WERI-Rb-1 (cell line): ENCODE measurements at regions not wholly inside any gene's neighbourhood (a gene's known extent, or its start where the extent isn't known, plus 50 kb on each side); places are given as distances from the start of the nearest gene placed in this dataset.

Experiments
- DNase-seq: peaks from one replicate; pipeline ENCODE4 v3.0.0-alpha.2; 2020
- H3K27ac ChIP-seq: fragments of 250-450 bp; sonication (Bioruptor Pico); 2 replicates; pipeline ENCODE4 v1.5.1; 2020; ENCODE audit warnings: mild to moderate bottlenecking, moderate library complexity
- H3K27me3 ChIP-seq: fragments of 250-450 bp; sonication (Bioruptor Pico); 2 replicates; pipeline ENCODE4 v1.5.1; 2021; ENCODE audit warnings: mild to moderate bottlenecking, low read depth, moderate library complexity; ENCODE audit not compliant: insufficient read depth, severe bottlenecking
- H3K36me3 ChIP-seq: fragments of 250-450 bp; sonication (Bioruptor Pico); 2 replicates; pipeline ENCODE4 v1.5.1; 2020; ENCODE audit warnings: mild to moderate bottlenecking, moderate library complexity
- H3K4me3 ChIP-seq: 2 replicates; pipeline ENCODE4 v1.5.1; 2011; ENCODE audit warnings: low read depth, mild to moderate bottlenecking, control low read depth, low read length
- H3K9me3 ChIP-seq: fragments of 250-450 bp; sonication (Bioruptor Pico); 2 replicates; pipeline ENCODE4 v1.5.1; 2021; ENCODE audit warnings: mild to moderate bottlenecking, moderate library complexity; ENCODE audit not compliant: severe bottlenecking
- TF ChIP-seq, protein P1 (sequence below): IDR thresholded peaks from 2 replicates; pipeline ENCODE4 v1.5.1; 2011; ENCODE audit warnings: low read depth, mild to moderate bottlenecking, control low read depth, inconsistent platforms, low read length

DNA sequence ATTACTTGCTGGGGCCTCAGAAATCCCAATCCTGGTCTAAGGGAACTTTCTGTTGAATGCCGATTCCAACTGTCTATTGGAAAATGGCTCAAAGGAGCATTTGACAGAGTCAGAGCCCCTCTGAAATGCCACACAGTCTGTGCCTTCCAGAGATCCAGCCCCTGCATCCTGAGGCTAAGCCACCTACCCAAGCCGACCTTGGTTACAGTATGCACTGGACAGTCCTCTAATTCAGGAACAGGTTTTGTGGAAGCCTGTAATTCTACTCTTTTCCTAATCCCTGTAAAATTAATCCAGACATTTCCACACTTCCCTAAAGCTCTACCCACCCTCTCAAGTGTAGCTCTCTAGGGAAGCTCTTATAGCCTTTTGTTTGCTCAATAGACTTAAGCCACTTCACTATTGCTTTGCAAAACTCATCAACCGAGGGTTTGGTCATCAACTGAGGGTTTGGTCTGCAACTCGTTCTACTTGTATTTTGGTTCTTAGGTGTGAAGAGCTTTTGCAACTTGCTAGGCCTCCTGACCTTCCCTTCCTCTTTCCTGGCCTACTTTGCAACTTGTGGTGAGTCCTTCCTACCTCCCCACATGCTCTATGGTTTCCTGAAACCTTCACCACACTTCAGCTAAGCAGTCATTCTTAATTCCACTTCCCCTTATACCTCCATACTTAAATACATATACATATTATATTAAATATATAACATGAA is 364.8 kb downstream of the SFMBT2 start:
- Histone ChIP-seq H3K27me3 (no peaks in the 10 kb centered on the region), H3K4me3 (no peak overlapping the region), H3K36me3 (no peaks in the 10 kb centered on the region), H3K9me3 (no peaks in the 10 kb centered on the region), H3K27ac (no peak overlapping the region)
- no peak for DNase-seq
- TF ChIP-seq, protein P1, sequence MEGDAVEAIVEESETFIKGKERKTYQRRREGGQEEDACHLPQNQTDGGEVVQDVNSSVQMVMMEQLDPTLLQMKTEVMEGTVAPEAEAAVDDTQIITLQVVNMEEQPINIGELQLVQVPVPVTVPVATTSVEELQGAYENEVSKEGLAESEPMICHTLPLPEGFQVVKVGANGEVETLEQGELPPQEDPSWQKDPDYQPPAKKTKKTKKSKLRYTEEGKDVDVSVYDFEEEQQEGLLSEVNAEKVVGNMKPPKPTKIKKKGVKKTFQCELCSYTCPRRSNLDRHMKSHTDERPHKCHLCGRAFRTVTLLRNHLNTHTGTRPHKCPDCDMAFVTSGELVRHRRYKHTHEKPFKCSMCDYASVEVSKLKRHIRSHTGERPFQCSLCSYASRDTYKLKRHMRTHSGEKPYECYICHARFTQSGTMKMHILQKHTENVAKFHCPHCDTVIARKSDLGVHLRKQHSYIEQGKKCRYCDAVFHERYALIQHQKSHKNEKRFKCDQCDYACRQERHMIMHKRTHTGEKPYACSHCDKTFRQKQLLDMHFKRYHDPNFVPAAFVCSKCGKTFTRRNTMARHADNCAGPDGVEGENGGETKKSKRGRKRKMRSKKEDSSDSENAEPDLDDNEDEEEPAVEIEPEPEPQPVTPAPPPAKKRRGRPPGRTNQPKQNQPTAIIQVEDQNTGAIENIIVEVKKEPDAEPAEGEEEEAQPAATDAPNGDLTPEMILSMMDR = no peak

DNA sequence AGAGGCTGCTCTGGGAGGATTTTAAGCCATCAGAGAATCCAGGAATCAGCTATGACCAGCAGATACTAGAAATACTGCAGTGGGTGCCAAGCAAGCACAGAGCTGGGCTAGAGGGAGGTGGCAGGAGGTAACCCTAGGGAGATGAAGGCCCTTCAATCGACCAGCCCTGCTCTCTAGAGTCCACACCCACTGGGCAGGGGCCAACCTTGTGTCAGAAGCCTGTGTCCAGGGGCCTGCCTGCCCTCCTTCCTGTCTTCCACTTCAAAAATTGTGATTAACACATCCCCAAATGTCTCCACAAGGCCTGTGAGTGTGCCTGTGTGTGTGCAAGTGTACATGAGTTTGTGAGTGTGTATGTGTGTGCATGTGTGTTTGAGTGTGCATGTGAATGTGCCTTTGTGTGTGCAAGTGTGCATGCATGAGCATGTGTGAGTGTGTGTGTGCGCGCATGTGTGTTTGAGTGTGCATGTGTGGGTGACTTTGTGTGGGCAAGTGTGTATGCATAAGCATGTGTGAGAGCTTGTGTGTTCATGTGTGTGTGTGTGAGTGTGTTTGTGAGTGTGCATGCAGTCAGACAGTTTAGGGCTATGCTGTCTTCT is 367.7 kb downstream of the SFMBT2 start:
- no peak for DNase-seq
- Histone ChIP-seq H3K27ac (no peak overlapping the region), H3K36me3 (no peaks in the 10 kb centered on the region), H3K4me3 (no peak overlapping the region), H3K27me3 (no peaks in the 10 kb centered on the region), H3K9me3 (no peaks in the 10 kb centered on the region)
- TF ChIP-seq, protein P1 = no peak

DNA sequence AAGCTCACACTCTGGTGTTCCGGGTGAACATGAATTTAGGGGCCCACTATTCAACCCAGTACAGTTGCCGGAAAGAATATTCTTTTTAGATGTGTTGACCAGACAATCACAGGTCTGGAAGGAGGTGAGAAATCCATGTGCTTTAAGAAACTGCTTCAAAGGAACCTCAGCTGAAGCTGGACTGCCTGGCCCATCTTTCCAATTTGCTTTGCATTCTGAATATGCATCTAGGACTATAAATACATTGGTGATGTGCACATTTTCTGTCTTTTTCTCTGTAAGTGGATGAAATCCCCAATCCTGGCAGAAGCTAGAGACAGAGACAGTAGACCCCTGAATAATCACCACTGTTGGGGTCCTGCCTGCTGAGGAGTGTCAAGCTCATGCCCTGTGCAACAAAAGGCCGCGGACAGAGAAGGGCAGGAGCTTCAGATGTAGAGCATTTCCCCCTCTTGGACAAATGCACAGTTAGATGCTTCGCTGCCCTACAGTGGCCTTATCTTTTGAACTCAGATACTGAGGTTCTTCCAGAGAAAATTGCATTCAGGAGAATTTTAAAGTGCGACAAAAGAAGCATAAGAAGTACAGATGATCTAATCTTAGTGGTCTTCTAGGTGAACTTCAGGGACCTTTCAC is 368.3 kb downstream of the SFMBT2 start:
- Histone ChIP-seq H3K9me3 (no peaks in the 10 kb centered on the region), H3K27ac (no peak overlapping the region), H3K4me3 (no peak overlapping the region), H3K36me3 (no peaks in the 10 kb centered on the region), H3K27me3 (no peaks in the 10 kb centered on the region)
- no peak for DNase-seq
- TF ChIP-seq, protein P1 = no peak

DNA sequence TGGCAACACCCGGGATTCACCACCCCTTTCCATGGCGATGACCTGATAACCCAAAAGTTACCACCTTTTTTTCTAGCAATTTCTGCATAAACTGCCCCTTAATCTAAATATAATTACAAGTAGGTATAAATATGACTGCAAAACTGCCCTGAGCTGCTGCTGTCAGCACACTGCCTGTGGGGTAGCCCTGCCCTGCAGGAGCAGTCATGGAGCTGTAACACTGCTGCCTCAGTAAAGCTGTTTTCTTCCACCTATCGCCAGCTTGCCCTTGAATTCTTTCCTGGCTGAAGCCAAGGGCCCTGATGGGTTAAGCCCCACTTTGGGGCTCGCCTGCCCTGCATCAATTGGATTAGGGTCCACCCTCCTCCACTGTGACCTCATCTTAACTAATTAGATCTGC is 368.8 kb downstream of the SFMBT2 start:
- no peak for DNase-seq
- Histone ChIP-seq H3K4me3 (no peak overlapping the region), H3K36me3 (no peaks in the 10 kb centered on the region), H3K9me3 (no peaks in the 10 kb centered on the region), H3K27me3 (no peaks in the 10 kb centered on the region), H3K27ac (no peak overlapping the region)
- TF ChIP-seq, protein P1 = no peak

DNA sequence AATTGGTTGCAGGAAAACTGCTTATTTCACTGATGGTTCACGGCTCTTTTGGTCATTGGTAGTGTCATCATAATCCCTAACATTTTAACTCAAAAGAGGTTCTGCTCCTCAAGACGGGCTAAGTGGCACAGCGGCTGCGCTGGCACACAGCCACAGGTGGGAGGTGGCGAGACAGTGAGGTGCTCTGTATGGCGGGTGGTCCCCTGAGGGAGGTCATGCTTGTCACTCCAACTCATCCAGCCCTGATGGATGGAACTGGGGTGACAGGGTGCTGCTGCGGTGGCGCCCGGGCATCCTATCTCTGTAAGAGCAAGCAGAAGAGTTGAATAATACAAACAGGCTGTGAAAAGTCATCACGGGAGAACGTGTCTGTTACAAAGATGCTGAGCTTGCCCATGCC is 370.2 kb downstream of the SFMBT2 start:
- no peak overlapping the region for H3K27ac ChIP-seq
- no peaks in the 10 kb centered on the region for H3K36me3 ChIP-seq
- H3K27me3 ChIP-seq = no peaks in the 10 kb centered on the region
- no peak overlapping the region for H3K4me3 ChIP-seq
- no peak for DNase-seq
- no peaks in the 10 kb centered on the region for H3K9me3 ChIP-seq
- TF ChIP-seq, protein P1 = no peak
